ENCODE measurements at regions not wholly inside any gene's neighbourhood (a gene's known extent, or its start where the extent isn't known, plus 50 kb on each side); places are given as distances from the start of the nearest gene placed in this dataset.

- no peak for TF ChIP-seq CTCF (conservative IDR thresholded peaks at IDR 0.05; ENCODE audit: low read depth in 2 of 2)
- TF ChIP-seq EZH2phosphoT487 (IDR thresholded peaks at IDR 0.05; ENCODE audit: unreplicated experiment), result no peak
- no peak for TF ChIP-seq EZH2 (IDR thresholded peaks at IDR 0.05; ENCODE audit: low read depth, unreplicated experiment)
- no peak for TF ChIP-seq POLR2AphosphoS5 (IDR thresholded peaks at IDR 0.05; ENCODE audit: low read depth)
- no peak for TF ChIP-seq STAT1 (IDR thresholded peaks at IDR 0.05; ENCODE audit: unreplicated experiment)
- TF ChIP-seq, protein P1, sequence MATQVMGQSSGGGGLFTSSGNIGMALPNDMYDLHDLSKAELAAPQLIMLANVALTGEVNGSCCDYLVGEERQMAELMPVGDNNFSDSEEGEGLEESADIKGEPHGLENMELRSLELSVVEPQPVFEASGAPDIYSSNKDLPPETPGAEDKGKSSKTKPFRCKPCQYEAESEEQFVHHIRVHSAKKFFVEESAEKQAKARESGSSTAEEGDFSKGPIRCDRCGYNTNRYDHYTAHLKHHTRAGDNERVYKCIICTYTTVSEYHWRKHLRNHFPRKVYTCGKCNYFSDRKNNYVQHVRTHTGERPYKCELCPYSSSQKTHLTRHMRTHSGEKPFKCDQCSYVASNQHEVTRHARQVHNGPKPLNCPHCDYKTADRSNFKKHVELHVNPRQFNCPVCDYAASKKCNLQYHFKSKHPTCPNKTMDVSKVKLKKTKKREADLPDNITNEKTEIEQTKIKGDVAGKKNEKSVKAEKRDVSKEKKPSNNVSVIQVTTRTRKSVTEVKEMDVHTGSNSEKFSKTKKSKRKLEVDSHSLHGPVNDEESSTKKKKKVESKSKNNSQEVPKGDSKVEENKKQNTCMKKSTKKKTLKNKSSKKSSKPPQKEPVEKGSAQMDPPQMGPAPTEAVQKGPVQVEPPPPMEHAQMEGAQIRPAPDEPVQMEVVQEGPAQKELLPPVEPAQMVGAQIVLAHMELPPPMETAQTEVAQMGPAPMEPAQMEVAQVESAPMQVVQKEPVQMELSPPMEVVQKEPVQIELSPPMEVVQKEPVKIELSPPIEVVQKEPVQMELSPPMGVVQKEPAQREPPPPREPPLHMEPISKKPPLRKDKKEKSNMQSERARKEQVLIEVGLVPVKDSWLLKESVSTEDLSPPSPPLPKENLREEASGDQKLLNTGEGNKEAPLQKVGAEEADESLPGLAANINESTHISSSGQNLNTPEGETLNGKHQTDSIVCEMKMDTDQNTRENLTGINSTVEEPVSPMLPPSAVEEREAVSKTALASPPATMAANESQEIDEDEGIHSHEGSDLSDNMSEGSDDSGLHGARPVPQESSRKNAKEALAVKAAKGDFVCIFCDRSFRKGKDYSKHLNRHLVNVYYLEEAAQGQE (IDR thresholded peaks at IDR 0.05; ENCODE audit: unreplicated experiment), result no peak
- TF ChIP-seq JUNB (IDR thresholded peaks at IDR 0.05; ENCODE audit: unreplicated experiment), result no peak
These were observed 100.4 kb upstream of the REG3A start for GRCh38 chr2:79259959-79260358.
